Fibroblast of pulmonary artery (primary cell): ENCODE measurements at regions not wholly inside any gene's neighbourhood (a gene's known extent, or its start where the extent isn't known, plus 50 kb on each side); places are given as distances from the start of the nearest gene placed in this dataset.

ENCODE experiments used
- DNase-seq: peaks from one replicate; pipeline ENCODE4 v3.0.0-alpha.2; 2010; ENCODE audit warnings: low read depth
- H3K4me3 ChIP-seq: replicated peaks from 2 replicates; pipeline ENCODE4 v1.5.1; 2011; ENCODE audit warnings: low read depth, mild to moderate bottlenecking, control low read depth, low read length, moderate library complexity
- CTCF ChIP-seq: IDR thresholded peaks from 2 replicates; pipeline ENCODE4 v1.5.1; 2011; ENCODE audit warnings: mild to moderate bottlenecking, control low read depth, low read length, inconsistent platforms; ENCODE audit errors: missing control alignments

GRCh38 chr16:55169780-55170179, 154.2 kb upstream of the IRX6 start:
- no peak for TF ChIP-seq CTCF
- no peak overlapping the region for H3K4me3 ChIP-seq
- DNase-seq = no peak

- TF ChIP-seq CTCF = no peak
- H3K4me3 ChIP-seq = no peak overlapping the region
- DNase-seq = no peak
Observed at GRCh38 chr16:55171241-55171640, 152.8 kb upstream of the IRX6 start.

GRCh38 chr16:55175389-55175788, 148.6 kb upstream of the IRX6 start:
- no peak for DNase-seq
- no peak overlapping the region for H3K4me3 ChIP-seq
- no peak for TF ChIP-seq CTCF

- no peak for TF ChIP-seq CTCF
- H3K4me3 ChIP-seq = no peak overlapping the region
- DNase-seq = no peak
Observed at GRCh38 chr16:55176901-55177300, 147.1 kb upstream of the IRX6 start.

- DNase-seq = no peak
- TF ChIP-seq CTCF = no peak
- H3K4me3 ChIP-seq = no peak overlapping the region
Observed at GRCh38 chr16:55179411-55179810, 144.6 kb upstream of the IRX6 start.

- DNase-seq = no peak
Observed at GRCh38 chr16:55179852-55180585, 144.0 kb upstream of the IRX6 start.

More at GRCh38 chr16:55179852-55180585, 144.0 kb upstream of the IRX6 start:
- no peak overlapping the region for H3K4me3 ChIP-seq
- TF ChIP-seq CTCF = no peak
